ENCODE measurements at regions not wholly inside any gene's neighbourhood (a gene's known extent, or its start where the extent isn't known, plus 50 kb on each side); places are given as distances from the start of the nearest gene placed in this dataset.

DNA sequence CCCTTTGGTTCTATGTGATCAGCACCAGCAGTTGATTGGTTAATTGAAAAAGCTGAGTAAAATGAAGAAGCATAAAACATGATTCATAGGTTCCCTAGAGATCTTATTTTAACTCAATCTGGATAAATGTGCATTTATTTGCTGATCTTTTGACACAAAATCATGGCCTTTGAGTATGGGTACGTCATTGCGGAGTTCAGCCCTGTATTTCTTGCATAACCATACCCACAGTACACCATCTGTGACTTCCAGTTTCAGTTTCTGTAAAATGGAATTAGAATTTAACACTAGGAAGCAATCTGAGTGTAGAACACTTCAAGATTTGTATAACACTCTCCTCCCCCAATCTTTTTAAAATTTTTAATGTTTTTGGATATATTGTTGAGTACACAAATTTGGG is 358.2 kb downstream of the DDX10 start:
- TF ChIP-seq POLR2A (IDR thresholded peaks at IDR 0.05; ENCODE audit: control extremely low read depth in 1 of 2, low read depth in 2 of 2, low read length in 2 of 2) (no peak), EGR1 (IDR thresholded peaks at IDR 0.05; ENCODE audit: borderline replicate concordance, low read depth, low read length) (no peak), EP300 (IDR thresholded peaks at IDR 0.05; ENCODE audit: borderline replicate concordance in 1 of 2, low read depth in 2 of 2, low read length in 2 of 2) (no peak), SRF (IDR thresholded peaks at IDR 0.05; ENCODE audit: low read depth, low read length) (no peak), GABPA (IDR thresholded peaks at IDR 0.05; ENCODE audit: borderline replicate concordance, insufficient read depth, low read length) (no peak), MAFK (IDR thresholded peaks at IDR 0.05; ENCODE audit: low read depth, low read length) (no peak), NRF1 (IDR thresholded peaks at IDR 0.05; ENCODE audit: low read depth, low read length) (no peak), SIX5 (IDR thresholded peaks at IDR 0.05; ENCODE audit: low read depth, low read length) (no peak)
- TF ChIP-seq, protein P1, sequence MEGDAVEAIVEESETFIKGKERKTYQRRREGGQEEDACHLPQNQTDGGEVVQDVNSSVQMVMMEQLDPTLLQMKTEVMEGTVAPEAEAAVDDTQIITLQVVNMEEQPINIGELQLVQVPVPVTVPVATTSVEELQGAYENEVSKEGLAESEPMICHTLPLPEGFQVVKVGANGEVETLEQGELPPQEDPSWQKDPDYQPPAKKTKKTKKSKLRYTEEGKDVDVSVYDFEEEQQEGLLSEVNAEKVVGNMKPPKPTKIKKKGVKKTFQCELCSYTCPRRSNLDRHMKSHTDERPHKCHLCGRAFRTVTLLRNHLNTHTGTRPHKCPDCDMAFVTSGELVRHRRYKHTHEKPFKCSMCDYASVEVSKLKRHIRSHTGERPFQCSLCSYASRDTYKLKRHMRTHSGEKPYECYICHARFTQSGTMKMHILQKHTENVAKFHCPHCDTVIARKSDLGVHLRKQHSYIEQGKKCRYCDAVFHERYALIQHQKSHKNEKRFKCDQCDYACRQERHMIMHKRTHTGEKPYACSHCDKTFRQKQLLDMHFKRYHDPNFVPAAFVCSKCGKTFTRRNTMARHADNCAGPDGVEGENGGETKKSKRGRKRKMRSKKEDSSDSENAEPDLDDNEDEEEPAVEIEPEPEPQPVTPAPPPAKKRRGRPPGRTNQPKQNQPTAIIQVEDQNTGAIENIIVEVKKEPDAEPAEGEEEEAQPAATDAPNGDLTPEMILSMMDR (IDR thresholded peaks at IDR 0.05; ENCODE audit: control extremely low read depth in 1 of 3, insufficient read depth in 1 of 3, low read depth in 1 of 3, low read length in 3 of 3), result no peak
